Tibial nerve (tissue), 4 donors: ENCODE measurements at regions not wholly inside any gene's neighbourhood (a gene's known extent, or its start where the extent isn't known, plus 50 kb on each side); places are given as distances from the start of the nearest gene placed in this dataset.

Experiments
- DNase-seq, 2 donors: peaks; one replicate each; pipeline ENCODE4 v3.0.0-alpha.2; 2019; ENCODE audit warnings: low spot score in 2 of 2
- H3K27ac ChIP-seq, 4 donors: fragments of 200-600 bp; sonication (generic) in 3 of 4; one replicate each; pipeline ENCODE4 v1.5.1; 2017 to 2019; ENCODE audit warnings: mild to moderate bottlenecking in 1 of 4
- H3K27me3 ChIP-seq, 2 donors: fragments of 200-600 bp; sonication (generic) in 1 of 2; one replicate each; pipeline versions ENCODE4 v1.5.1 to v1.6.0; 2017 to 2019
- H3K36me3 ChIP-seq, 3 donors: fragments of 200-600 bp; sonication (generic); one replicate each; pipeline ENCODE4 v1.5.1; 2018 to 2019
- H3K4me1 ChIP-seq, 4 donors: fragments of 200-600 bp; sonication (generic) in 3 of 4; one replicate each; pipeline ENCODE4 v1.5.1; 2017 to 2019
- H3K4me3 ChIP-seq, 4 donors: fragments of 200-600 bp; sonication (generic) in 3 of 4; one replicate each; pipeline ENCODE4 v1.5.1; 2017 to 2019; ENCODE audit warnings: mild to moderate bottlenecking in 1 of 4, moderate library complexity in 1 of 4
- H3K9me3 ChIP-seq, 4 donors: fragments of 200-600 bp; sonication (generic) in 3 of 4; one replicate each; pipeline ENCODE4 v1.5.1; 2017 to 2019
- CTCF ChIP-seq, 5 experiments: fragments of 200-600 bp in 3 of 5; fragments of 450-650 bp in 2 of 5; sonication (generic) in 3 of 5; IDR thresholded peaks; one replicate each; pipeline ENCODE4 v1.5.1; 2016 to 2019; ENCODE audit warnings: antibody characterized with exemption in 5 of 5, mild to moderate bottlenecking in 3 of 5, moderate library complexity in 2 of 5
- EP300 ChIP-seq, 2 donors: sonication (generic); formaldehyde crosslinking; IDR thresholded peaks; one replicate each; pipeline ENCODE4 v1.6.1; 2017; ENCODE audit warnings: antibody characterized with exemption in 2 of 2, mild to moderate bottlenecking in 1 of 2
- POLR2A ChIP-seq, 2 donors: fragments of 450-650 bp; IDR thresholded peaks; one replicate each; pipeline ENCODE4 v1.6.1; 2017; ENCODE audit warnings: antibody characterized with exemption in 2 of 2, mild to moderate bottlenecking in 2 of 2, moderate library complexity in 2 of 2
- WGBS, 2 donors: methylation state at CpG; one replicate each; pipeline ENCODE4 v1.1.5; 2018; 5-methylcytosine and 5-hydroxymethylcytosine counted together

- DNase-seq, result no peak
- 79 to 87% methylated on average over 2 of the region's 2 CpGs for WGBS, 2 donors
- Histone ChIP-seq H3K4me1 (no peaks in the 10 kb centered on the region), H3K36me3 (no peaks in the 10 kb centered on the region), H3K9me3 (no peaks in the 10 kb centered on the region), H3K27me3 (no peaks in the 10 kb centered on the region), H3K4me3 (no peak overlapping the region), H3K27ac (no peak overlapping the region)
- TF ChIP-seq POLR2A (IDR thresholded peaks at IDR 0.05) (no peak), CTCF (IDR thresholded peaks at IDR 0.05) (no peak), EP300 (IDR thresholded peaks at IDR 0.05) (no peak)
These were observed 1869.8 kb downstream of the MAT2B start for GRCh38 chr5:165375201-165375600.

GRCh38 chr5:165393839-165394238, 1888.4 kb downstream of the MAT2B start:
- H3K4me1 ChIP-seq, result no peaks in the 10 kb centered on the region
- no peak overlapping the region for H3K4me3 ChIP-seq
- TF ChIP-seq EP300 (IDR thresholded peaks at IDR 0.05) (no peak), CTCF (IDR thresholded peaks at IDR 0.05) (no peak), POLR2A (IDR thresholded peaks at IDR 0.05) (no peak)
- H3K27me3 ChIP-seq, result no peaks in the 10 kb centered on the region
- no peak for DNase-seq
- peaks cover 0 to 9% (median 0%) of the 10 kb centered on the region in 4 donors for H3K9me3 ChIP-seq
- H3K36me3 ChIP-seq, result no peaks in the 10 kb centered on the region
- WGBS, 2 donors, result 48 to 51% methylated on average over 2 of the region's 2 CpGs
- no peak overlapping the region for H3K27ac ChIP-seq

DNA sequence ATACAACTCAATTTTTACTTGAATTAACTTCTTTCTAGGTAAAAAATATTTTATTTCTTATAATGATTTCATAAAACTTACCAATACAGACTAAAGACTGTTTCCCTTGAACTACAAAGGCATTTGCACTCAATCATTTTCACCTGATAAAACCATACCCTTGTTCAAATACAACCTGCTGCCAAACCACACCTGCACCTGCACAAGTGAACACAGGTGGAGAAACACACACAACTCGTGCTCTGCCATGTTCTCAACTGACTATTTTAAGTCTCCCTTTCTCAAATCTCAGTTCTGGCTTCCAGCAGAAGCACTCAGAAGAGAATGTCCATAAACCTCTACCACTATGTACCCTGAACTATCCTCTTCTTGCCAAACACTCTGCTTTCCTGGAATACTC, 1892.1 kb downstream of the MAT2B start:
- Histone ChIP-seq H3K9me3 (no peaks in the 10 kb centered on the region), H3K36me3 (no peaks in the 10 kb centered on the region), H3K4me1 (no peaks in the 10 kb centered on the region), H3K27ac (no peak overlapping the region), H3K4me3 (no peak overlapping the region), H3K27me3 (no peaks in the 10 kb centered on the region)
- WGBS, 2 donors, result 42 to 64% methylated on average over 1 of the region's 1 CpG
- DNase-seq, result no peak
- no peak for TF ChIP-seq POLR2A (IDR thresholded peaks at IDR 0.05)
- no peak for TF ChIP-seq EP300 (IDR thresholded peaks at IDR 0.05)

DNA sequence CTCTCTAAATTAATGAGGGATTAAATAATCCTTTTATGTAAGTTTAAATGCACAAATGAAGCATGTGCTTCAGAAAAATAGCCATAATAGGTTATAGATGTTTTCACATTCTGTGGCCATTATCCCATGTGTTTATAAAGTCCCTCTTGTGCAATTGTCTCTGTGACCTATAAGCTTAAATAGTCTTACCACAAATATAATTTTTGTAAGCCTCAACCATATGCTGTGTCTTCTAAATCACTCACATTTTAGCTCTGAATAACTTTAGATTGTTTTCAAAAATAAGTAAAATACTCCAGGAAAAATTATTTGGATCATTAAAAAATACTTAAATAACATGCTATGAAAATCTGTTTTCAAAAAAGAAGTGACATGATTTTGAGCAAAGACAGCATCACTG, 1894.7 kb downstream of the MAT2B start:
- no peaks in the 10 kb centered on the region for H3K36me3 ChIP-seq
- DNase-seq, result no peak
- H3K27me3 ChIP-seq, result no peaks in the 10 kb centered on the region
- H3K4me1 ChIP-seq, result no peaks in the 10 kb centered on the region
- no peaks in the 10 kb centered on the region for H3K9me3 ChIP-seq
- no peak overlapping the region for H3K27ac ChIP-seq
- TF ChIP-seq EP300 (IDR thresholded peaks at IDR 0.05) (no peak), POLR2A (IDR thresholded peaks at IDR 0.05) (no peak), CTCF (IDR thresholded peaks at IDR 0.05) (no peak)
- H3K4me3 ChIP-seq, result no peak overlapping the region

- TF ChIP-seq POLR2A (IDR thresholded peaks at IDR 0.05) (no peak), EP300 (IDR thresholded peaks at IDR 0.05) (no peak), CTCF (IDR thresholded peaks at IDR 0.05) (no peak)
- H3K27me3 ChIP-seq, result no peaks in the 10 kb centered on the region
- no peaks in the 10 kb centered on the region for H3K4me1 ChIP-seq
- H3K36me3 ChIP-seq, result no peaks in the 10 kb centered on the region
- 84 to 89% methylated on average over 2 of the region's 2 CpGs for WGBS, 2 donors
- DNase-seq, result no peak
- no peak overlapping the region for H3K27ac ChIP-seq
- peaks cover 0 to 19% (median 0%) of the 10 kb centered on the region in 4 donors for H3K9me3 ChIP-seq
- no peak overlapping the region for H3K4me3 ChIP-seq
These were observed 1899.5 kb downstream of the MAT2B start for GRCh38 chr5:165404917-165405316.

DNA sequence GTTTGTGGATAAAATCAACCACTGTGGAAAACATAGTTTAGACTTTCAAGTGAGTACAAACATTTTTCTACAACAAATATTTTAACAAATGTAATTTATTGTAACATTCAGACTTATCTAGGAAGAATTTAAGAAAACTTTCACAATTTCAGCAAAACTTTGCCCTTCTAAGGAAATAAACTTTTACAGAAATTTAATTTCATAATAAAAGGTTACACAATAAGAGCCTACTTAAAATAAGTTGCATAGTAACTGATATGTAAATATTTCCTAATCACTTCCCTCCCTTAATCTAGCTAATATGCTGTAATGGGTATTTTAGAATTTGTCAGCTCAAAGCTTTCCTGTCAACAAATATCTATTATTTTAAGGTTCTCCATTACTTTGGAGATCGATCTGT, 1899.9 kb downstream of the MAT2B start:
- 78 to 81% methylated on average over 1 of the region's 1 CpG for WGBS, 2 donors
- H3K4me3 ChIP-seq, result no peak overlapping the region
- H3K27ac ChIP-seq, result no peak overlapping the region
- no peaks in the 10 kb centered on the region for H3K27me3 ChIP-seq
- no peaks in the 10 kb centered on the region for H3K4me1 ChIP-seq
- H3K9me3 ChIP-seq, result peaks cover 0 to 19% (median 0%) of the 10 kb centered on the region in 4 donors
- TF ChIP-seq CTCF (IDR thresholded peaks at IDR 0.05) (no peak), EP300 (IDR thresholded peaks at IDR 0.05) (no peak), POLR2A (IDR thresholded peaks at IDR 0.05) (no peak)
- no peaks in the 10 kb centered on the region for H3K36me3 ChIP-seq
- DNase-seq, result no peak
